Activated naive CD4-positive, alpha-beta T cell treated with anti-CD3 and anti-CD28 coated beads for 36 hours (primary cell): ENCODE measurements at regions not wholly inside any gene's neighbourhood (a gene's known extent, or its start where the extent isn't known, plus 50 kb on each side); places are given as distances from the start of the nearest gene placed in this dataset.
"Not testable (repeated sequence)": the region's sequence is repeated elsewhere in the genome, so short reads cannot be mapped to it uniquely, and the experiment has no call there.

Source experiments
- CTCF ChIA-PET: fragments of 350-600 bp; sonication (Branson Sonifier 250); formaldehyde crosslinking; loops from one replicate; lab custom pipeline; 2021; ENCODE audit warnings: antibody characterized with exemption; lab: Charles Lee
- DNase-seq: peaks from one replicate; pipeline ENCODE4 v3.0.0-alpha.2; 2020
- H3K27ac Mint-ChIP-seq: one replicate; pipeline ENCODE4 v1.8.0; 2021; ENCODE audit warnings: mild to moderate bottlenecking, mixed read lengths
- H3K27me3 Mint-ChIP-seq: one replicate; pipeline ENCODE4 v1.8.0; 2021; ENCODE audit warnings: low read depth, mixed read lengths
- H3K36me3 Mint-ChIP-seq: one replicate; pipeline ENCODE4 v1.8.0; 2021; ENCODE audit warnings: low read depth, mixed read lengths
- H3K4me1 Mint-ChIP-seq: one replicate; pipeline ENCODE4 v1.8.0; 2021; ENCODE audit warnings: low read depth, mixed read lengths
- H3K4me3 Mint-ChIP-seq: one replicate; pipeline ENCODE4 v1.8.0; 2021; ENCODE audit warnings: mild to moderate bottlenecking, moderate library complexity, mixed read lengths
- H3K9me3 Mint-ChIP-seq: one replicate; pipeline ENCODE4 v1.8.0; 2021; ENCODE audit warnings: mixed read lengths
- intact Hi-C: fragments of 100-400 bp; cut with micrococcal nuclease; formaldehyde crosslinking; loops from one replicate; pipeline ENCODE4 v1.15.1; 2023

DNA sequence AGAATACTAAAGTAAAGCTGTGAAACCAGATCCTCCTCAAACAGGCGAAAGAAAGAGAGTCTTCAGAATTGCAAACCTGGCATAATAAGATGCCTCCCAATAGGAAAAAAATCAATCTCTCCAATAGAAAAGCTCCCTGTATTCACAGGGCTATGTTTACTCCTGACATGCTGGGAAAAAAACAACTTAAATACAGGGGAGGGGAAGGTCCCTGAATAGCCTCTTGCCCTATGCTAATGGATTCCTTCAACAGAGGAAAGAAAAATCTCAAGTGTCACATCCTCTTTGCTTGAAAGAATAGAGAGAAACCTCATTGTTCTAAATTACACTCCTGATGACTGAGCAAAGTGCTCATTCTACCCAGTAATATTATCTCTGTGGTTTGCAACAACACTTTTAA is 1271.1 kb upstream of the PRR20A start:
- DNase-seq = no peak
- Mint-ChIP-seq H3K4me3 (no peak overlapping the region), H3K9me3 (peaks cover 29% of the 10 kb centered on the region), H3K27ac (no peak overlapping the region), H3K27me3 (no peaks in the 10 kb centered on the region), H3K4me1 (no peaks in the 10 kb centered on the region), H3K36me3 (no peaks in the 10 kb centered on the region)
- intact Hi-C loops = no loop called here
- CTCF ChIA-PET = no interaction called here

DNA sequence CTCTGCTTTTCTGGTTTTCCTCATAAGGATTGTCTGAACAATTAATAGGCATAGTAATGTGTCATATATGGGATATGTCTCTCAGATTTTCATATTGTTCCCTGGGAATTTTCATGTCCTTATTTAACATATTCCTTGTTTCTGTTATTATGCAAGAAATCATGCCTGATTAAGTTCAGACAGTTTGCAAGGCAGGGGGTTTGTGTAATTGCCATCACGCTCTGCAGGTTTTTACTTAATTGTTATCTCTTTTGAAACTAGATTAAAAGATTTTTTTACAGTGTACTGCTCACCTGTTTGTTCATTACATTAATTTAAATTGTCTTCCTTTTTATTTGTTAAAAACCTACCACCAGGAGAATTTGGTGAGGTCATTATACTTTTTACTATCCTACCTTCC is 1253.2 kb upstream of the PRR20A start:
- H3K36me3 Mint-ChIP-seq = no peaks in the 10 kb centered on the region
- no peaks in the 10 kb centered on the region for H3K27me3 Mint-ChIP-seq
- no peak overlapping the region for H3K4me3 Mint-ChIP-seq
- DNase-seq = no peak
- intact Hi-C loops = no loop called here
- H3K9me3 Mint-ChIP-seq = peaks cover 14% of the 10 kb centered on the region
- H3K4me1 Mint-ChIP-seq = no peaks in the 10 kb centered on the region
- CTCF ChIA-PET = no interaction called here
- no peak overlapping the region for H3K27ac Mint-ChIP-seq

DNA sequence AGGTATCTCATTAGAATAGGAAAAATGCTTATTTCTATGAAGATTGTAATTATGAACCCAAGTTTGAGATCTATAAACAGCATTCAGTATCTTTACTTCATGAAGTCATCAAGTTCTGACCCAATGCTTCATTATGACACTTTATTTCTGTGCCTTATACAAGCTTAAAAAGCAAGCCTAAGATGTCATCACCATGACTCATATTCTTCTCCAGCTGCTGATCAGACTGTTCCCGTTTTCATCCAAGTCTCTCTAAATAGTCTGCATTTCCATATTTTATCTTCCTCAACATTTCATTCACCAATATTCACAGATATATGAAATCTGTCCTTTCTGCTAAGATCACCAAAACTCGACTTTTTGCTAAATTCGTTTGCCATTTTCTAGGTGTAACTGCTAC is 1247.2 kb upstream of the PRR20A start:
- H3K9me3 Mint-ChIP-seq = peaks cover 12% of the 10 kb centered on the region
- no peak overlapping the region for H3K27ac Mint-ChIP-seq
- no peaks in the 10 kb centered on the region for H3K4me1 Mint-ChIP-seq
- intact Hi-C loops = no loop called here
- H3K36me3 Mint-ChIP-seq = no peaks in the 10 kb centered on the region
- no peaks in the 10 kb centered on the region for H3K27me3 Mint-ChIP-seq
- H3K4me3 Mint-ChIP-seq = no peak overlapping the region
- no peak for DNase-seq
- CTCF ChIA-PET = no interaction called here

DNA sequence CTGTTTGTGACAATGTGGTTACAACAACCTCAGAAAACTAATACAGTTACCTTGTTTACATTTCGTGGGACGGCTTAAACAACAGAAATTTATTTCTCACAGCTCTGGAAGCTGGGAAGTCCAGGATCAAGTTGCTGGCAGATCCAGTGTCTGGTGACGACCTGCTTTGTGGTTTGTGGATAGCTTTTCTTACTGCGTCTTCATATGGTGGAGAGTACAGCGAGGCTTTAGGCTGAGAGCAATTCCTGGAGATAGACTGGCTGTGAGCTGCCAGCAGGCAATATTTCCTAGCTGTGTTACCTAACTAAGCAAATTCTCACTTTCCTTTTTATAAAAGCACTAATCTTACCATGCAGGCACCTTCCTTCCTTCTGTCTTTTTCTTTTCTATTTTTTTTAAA is 1203.5 kb upstream of the PRR20A start:
- CTCF ChIA-PET = no interaction called here
- H3K9me3 Mint-ChIP-seq = peaks cover 12% of the 10 kb centered on the region
- no peaks in the 10 kb centered on the region for H3K27me3 Mint-ChIP-seq
- intact Hi-C loops = no loop called here
- no peak overlapping the region for H3K27ac Mint-ChIP-seq
- H3K36me3 Mint-ChIP-seq = no peaks in the 10 kb centered on the region
- H3K4me1 Mint-ChIP-seq = no peaks in the 10 kb centered on the region
- no peak overlapping the region for H3K4me3 Mint-ChIP-seq
- DNase-seq = no peak

DNA sequence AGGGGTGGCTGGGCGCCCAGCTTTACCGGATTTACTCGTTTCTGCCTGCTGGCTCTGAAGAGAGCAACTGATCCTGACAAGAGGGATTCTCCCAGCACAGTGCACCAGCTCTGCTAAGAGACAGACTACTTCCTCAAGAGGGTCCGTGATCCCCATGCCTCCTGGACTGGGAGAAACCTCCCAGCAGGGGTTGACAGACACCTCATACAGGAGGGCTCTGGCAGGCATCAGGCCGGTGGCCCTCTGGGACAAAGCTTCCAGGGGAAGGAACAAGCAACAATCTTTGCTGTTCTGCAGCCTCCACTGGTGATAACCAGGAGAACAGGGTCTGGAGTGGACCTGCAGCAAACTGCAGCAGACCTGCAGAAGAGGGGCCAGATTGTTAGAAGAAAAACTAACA is 1192.5 kb upstream of the PRR20A start:
- Mint-ChIP-seq H3K4me3 (no peak overlapping the region), H3K27ac (no peak overlapping the region), H3K36me3 (no peaks in the 10 kb centered on the region), H3K27me3 (no peaks in the 10 kb centered on the region), H3K4me1 (no peaks in the 10 kb centered on the region), H3K9me3 (peaks cover 15% of the 10 kb centered on the region)
- DNase-seq = no peak
- CTCF ChIA-PET = no interaction called here
- intact Hi-C loops = no loop called here

DNA sequence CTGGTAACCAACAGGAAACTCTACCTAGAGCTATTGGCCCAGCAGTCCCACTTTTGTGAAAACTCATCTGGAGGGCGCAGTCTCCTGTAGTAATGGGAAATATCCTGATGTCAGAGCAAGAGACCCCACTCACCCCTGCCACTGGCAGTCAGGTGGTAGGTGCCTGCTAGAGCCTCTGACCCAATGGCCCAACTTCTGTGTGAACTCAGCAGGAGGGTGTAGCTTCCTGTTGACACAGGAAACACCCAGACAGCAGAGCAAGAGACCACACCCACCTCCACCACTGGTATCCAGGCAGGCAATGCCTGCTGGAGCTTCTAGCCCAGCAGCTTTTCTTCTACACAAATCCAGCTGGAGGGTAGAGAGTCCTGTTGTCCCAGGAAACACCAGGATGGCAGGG is 1176.8 kb upstream of the PRR20A start:
- Mint-ChIP-seq H3K4me3 (no peak overlapping the region), H3K27me3 (no peaks in the 10 kb centered on the region), H3K36me3 (no peaks in the 10 kb centered on the region), H3K4me1 (no peaks in the 10 kb centered on the region), H3K27ac (no peak overlapping the region), H3K9me3 (peaks cover 5% of the 10 kb centered on the region)
- CTCF ChIA-PET = no interaction called here
- intact Hi-C loops = no loop called here
- DNase-seq = no peak

DNA sequence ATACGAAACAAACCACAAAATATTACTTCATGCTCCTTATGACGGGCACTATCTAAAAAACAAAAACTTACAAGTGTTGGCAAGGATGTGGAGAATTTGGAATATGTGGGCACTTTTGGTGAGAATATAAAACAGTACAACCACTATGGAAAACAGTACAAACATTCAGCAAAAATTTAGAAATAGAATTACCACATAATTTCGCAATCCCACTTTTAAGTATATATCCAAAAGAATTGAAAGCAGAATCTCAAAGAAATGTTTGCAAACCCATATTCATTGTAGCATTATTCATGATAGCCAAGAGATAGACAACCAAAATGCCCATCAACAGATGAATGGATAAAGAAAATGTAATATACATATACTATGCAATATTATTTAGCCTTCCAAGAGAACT is 1173.7 kb upstream of the PRR20A start:
- Mint-ChIP-seq H3K9me3 (peaks cover 2% of the 10 kb centered on the region), H3K4me1 (no peaks in the 10 kb centered on the region), H3K4me3 (no peak overlapping the region), H3K27me3 (no peaks in the 10 kb centered on the region), H3K36me3 (no peaks in the 10 kb centered on the region), H3K27ac (no peak overlapping the region)
- CTCF ChIA-PET = no interaction called here
- intact Hi-C loops = no loop called here
- no peak for DNase-seq

DNA sequence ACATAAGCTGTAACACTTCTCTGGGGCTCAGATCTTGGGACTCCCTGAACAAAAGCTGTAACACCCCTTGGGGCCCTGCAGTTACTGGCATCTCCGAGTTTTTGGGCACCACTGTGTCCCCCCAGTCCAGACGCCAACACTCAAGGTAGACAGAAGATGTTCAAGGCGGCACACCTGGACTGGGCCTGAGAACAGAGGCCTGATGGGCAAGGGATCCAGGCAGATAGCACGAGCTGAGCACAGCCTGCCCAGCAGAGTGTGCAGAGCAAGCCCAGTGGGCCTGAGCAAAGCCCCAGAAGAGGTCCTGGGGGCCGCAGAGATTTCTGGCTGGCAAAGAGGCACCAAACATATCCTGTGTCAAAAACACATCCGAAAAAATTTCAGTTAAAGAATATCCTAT is 1163.3 kb upstream of the PRR20A start:
- CTCF ChIA-PET = no interaction called here
- H3K4me3 Mint-ChIP-seq = no peak overlapping the region
- H3K4me1 Mint-ChIP-seq = no peaks in the 10 kb centered on the region
- peaks cover 4% of the 10 kb centered on the region for H3K9me3 Mint-ChIP-seq
- no peak for DNase-seq
- H3K36me3 Mint-ChIP-seq = no peaks in the 10 kb centered on the region
- intact Hi-C loops = no loop called here
- H3K27me3 Mint-ChIP-seq = no peaks in the 10 kb centered on the region
- no peak overlapping the region for H3K27ac Mint-ChIP-seq

DNA sequence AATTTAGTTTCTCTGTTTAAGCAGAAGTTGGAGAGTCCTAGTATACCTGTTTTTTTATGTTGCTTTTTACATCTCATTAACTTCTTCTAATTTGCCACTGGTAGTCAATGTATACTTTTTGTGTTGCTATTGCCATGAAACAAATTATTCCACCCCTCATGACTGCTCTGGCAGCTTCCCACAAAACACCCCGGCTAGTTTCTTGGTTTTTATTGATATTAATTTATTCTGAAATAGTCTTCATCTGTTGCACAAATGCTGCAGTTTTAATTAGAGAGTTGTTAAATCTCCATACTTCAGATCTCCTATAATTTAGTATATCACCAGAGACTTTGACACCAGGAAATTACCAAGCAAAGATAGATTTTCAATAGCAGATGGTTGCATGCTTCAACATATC is 1159.3 kb upstream of the PRR20A start:
- no peak for DNase-seq
- intact Hi-C loops = no loop called here
- H3K4me3 Mint-ChIP-seq = no peak overlapping the region
- H3K9me3 Mint-ChIP-seq = peaks cover 5% of the 10 kb centered on the region
- CTCF ChIA-PET = no interaction called here
- H3K4me1 Mint-ChIP-seq = no peaks in the 10 kb centered on the region
- H3K27ac Mint-ChIP-seq = no peak overlapping the region
- no peaks in the 10 kb centered on the region for H3K27me3 Mint-ChIP-seq
- no peaks in the 10 kb centered on the region for H3K36me3 Mint-ChIP-seq

DNA sequence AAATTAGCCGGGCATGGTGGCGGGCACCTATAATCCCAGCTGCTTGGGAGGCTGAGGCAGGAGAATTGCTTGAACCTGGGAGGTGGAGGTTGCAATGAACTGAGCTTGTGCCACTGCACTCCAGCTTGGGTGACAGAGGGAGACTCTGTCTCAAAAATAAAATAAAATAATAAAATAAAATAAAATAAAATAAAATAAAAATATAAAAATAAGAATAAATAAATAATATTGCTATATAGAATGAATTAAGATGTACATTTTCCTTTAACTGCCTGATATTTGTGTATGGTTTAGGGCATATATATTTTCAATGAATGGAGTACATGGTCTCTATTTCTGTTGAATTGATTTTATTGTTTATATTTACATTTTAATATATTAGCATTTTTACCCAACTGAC is 1156.7 kb upstream of the PRR20A start:
- H3K4me1 Mint-ChIP-seq, H3K27me3 Mint-ChIP-seq, DNase-seq, H3K4me3 Mint-ChIP-seq, intact Hi-C loops, CTCF ChIA-PET, H3K36me3 Mint-ChIP-seq, H3K27ac Mint-ChIP-seq, H3K9me3 Mint-ChIP-seq: not testable (repeated sequence)

DNA sequence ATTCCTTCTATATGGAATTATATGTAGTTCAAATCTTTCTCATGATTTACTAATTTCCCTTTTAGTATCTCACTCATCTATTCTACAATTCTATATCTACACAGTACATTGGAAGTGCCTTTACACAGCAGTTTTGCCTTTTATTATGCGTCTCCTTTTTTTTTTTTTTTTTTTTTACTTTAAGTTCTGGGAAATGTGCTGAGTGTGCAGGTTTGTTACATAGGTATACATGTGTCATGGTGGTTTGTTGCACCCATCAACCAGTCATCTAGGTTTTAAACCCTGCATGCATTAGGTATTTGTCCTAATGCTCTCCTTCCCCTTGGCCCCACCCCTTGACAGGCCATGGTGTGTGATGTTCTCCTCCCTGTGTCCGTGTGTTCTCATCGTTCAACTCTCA is 1150.1 kb upstream of the PRR20A start:
- Mint-ChIP-seq H3K36me3 (no peaks in the 10 kb centered on the region), H3K27me3 (no peaks in the 10 kb centered on the region), H3K4me1 (no peaks in the 10 kb centered on the region), H3K4me3 (no peak overlapping the region), H3K9me3 (peaks cover 6% of the 10 kb centered on the region), H3K27ac (no peak overlapping the region)
- intact Hi-C loops = no loop called here
- no peak for DNase-seq
- CTCF ChIA-PET = no interaction called here

DNA sequence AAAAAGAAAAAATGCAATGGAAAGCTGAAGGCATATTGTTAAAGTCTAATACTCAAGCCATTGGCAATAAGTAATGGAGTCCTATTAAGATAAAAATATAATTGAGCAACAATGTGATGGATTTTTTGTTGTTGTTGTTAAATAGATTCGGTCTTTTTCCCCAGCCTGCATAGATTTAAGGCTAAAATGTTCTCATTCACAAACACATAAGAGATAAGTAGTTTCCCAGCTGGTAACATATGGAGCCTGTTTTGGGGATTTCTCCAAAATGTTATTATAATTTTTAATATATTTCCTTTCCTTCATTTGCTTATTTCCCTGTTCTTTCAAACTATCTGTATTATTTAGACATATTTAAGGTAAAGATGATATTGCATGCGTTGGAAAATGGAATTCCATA is 1149.1 kb upstream of the PRR20A start:
- no peak overlapping the region for H3K4me3 Mint-ChIP-seq
- DNase-seq = no peak
- peaks cover 6% of the 10 kb centered on the region for H3K9me3 Mint-ChIP-seq
- intact Hi-C loops = no loop called here
- no peaks in the 10 kb centered on the region for H3K4me1 Mint-ChIP-seq
- H3K36me3 Mint-ChIP-seq = no peaks in the 10 kb centered on the region
- CTCF ChIA-PET = no interaction called here
- no peak overlapping the region for H3K27ac Mint-ChIP-seq
- no peaks in the 10 kb centered on the region for H3K27me3 Mint-ChIP-seq

DNA sequence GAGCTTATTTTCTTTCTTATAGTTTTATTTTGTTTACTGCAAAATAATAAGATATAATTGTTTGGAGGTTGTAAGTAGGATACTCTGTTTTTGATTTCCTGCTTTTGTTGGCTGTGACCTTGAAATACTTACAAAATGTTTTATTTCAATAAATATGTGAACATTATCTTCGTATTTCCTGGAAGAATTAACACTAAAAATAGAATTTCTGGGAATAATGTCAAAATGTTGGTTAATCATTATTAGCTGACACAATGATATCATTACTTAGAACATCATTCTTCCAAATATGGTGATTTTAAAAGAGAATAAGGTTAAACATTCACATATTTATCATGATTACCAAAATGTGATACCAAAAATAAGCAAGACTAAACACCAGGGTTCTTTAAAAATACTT is 1148.6 kb upstream of the PRR20A start:
- Mint-ChIP-seq H3K9me3 (peaks cover 8% of the 10 kb centered on the region), H3K36me3 (no peaks in the 10 kb centered on the region), H3K4me1 (no peaks in the 10 kb centered on the region), H3K4me3 (no peak overlapping the region), H3K27ac (no peak overlapping the region), H3K27me3 (no peaks in the 10 kb centered on the region)
- CTCF ChIA-PET = no interaction called here
- intact Hi-C loops = no loop called here
- no peak for DNase-seq

DNA sequence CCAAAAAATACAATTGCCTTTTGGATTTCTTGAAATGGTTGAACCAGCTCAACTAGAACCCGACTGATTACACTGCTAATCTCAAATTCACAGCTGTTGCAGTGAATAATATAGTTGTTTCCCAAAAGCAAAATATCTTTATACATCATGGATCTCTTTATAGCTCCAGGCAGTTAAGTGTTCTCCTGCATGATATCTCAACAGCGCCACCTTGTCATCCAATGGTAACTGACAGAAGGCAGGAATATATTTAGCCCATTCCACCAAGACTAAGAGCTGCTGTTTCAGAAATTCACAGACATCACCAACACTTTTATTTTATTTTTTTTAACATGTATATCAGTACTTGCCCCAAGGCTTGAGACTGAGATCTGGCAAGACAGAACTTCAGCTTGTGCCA is 1141.0 kb upstream of the PRR20A start:
- Mint-ChIP-seq H3K36me3 (no peaks in the 10 kb centered on the region), H3K27ac (no peak overlapping the region), H3K27me3 (no peaks in the 10 kb centered on the region), H3K4me3 (no peak overlapping the region), H3K4me1 (no peaks in the 10 kb centered on the region), H3K9me3 (peaks cover 14% of the 10 kb centered on the region)
- CTCF ChIA-PET = no interaction called here
- no peak for DNase-seq
- intact Hi-C loops = no loop called here
